Gastroesophageal sphincter (tissue), 3 donors: ENCODE measurements at regions not wholly inside any gene's neighbourhood (a gene's known extent, or its start where the extent isn't known, plus 50 kb on each side); places are given as distances from the start of the nearest gene placed in this dataset.

Source experiments
- POLR2A ChIP-seq, 2 donors: fragments of 450-650 bp; IDR thresholded peaks; one replicate each; pipeline ENCODE4 v1.6.1; 2017; ENCODE audit warnings: antibody characterized with exemption in 2 of 2, mild to moderate bottlenecking in 2 of 2, moderate library complexity in 1 of 2
- TF ChIP-seq, protein P1 (sequence below), 4 experiments: fragments of 200-600 bp in 2 of 4; fragments of 450-650 bp in 2 of 4; sonication (generic) in 1 of 4; IDR thresholded peaks; one replicate each; pipeline ENCODE4 v1.5.1; 2017 to 2019; ENCODE audit warnings: antibody characterized with exemption in 4 of 4, mild to moderate bottlenecking in 2 of 4, moderate library complexity in 2 of 4

- no peak for TF ChIP-seq POLR2A (IDR thresholded peaks at IDR 0.05)
- TF ChIP-seq, protein P1, sequence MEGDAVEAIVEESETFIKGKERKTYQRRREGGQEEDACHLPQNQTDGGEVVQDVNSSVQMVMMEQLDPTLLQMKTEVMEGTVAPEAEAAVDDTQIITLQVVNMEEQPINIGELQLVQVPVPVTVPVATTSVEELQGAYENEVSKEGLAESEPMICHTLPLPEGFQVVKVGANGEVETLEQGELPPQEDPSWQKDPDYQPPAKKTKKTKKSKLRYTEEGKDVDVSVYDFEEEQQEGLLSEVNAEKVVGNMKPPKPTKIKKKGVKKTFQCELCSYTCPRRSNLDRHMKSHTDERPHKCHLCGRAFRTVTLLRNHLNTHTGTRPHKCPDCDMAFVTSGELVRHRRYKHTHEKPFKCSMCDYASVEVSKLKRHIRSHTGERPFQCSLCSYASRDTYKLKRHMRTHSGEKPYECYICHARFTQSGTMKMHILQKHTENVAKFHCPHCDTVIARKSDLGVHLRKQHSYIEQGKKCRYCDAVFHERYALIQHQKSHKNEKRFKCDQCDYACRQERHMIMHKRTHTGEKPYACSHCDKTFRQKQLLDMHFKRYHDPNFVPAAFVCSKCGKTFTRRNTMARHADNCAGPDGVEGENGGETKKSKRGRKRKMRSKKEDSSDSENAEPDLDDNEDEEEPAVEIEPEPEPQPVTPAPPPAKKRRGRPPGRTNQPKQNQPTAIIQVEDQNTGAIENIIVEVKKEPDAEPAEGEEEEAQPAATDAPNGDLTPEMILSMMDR (IDR thresholded peaks at IDR 0.05): no peak
Measured at GRCh38 chr10:16184906-16185305, 251.9 kb upstream of the PTER start.
